GM18517 (cell line): ENCODE measurements at regions not wholly inside any gene's neighbourhood (a gene's known extent, or its start where the extent isn't known, plus 50 kb on each side); places are given as distances from the start of the nearest gene placed in this dataset.

Experiments
- ATAC-seq: cut with Tn5 transposase; IDR thresholded peaks from one replicate; pipeline ENCODE4 v1.9.1; 2021; ENCODE audit warnings: mild to moderate bottlenecking, moderate library complexity; ENCODE audit not compliant: unreplicated experiment

DNA sequence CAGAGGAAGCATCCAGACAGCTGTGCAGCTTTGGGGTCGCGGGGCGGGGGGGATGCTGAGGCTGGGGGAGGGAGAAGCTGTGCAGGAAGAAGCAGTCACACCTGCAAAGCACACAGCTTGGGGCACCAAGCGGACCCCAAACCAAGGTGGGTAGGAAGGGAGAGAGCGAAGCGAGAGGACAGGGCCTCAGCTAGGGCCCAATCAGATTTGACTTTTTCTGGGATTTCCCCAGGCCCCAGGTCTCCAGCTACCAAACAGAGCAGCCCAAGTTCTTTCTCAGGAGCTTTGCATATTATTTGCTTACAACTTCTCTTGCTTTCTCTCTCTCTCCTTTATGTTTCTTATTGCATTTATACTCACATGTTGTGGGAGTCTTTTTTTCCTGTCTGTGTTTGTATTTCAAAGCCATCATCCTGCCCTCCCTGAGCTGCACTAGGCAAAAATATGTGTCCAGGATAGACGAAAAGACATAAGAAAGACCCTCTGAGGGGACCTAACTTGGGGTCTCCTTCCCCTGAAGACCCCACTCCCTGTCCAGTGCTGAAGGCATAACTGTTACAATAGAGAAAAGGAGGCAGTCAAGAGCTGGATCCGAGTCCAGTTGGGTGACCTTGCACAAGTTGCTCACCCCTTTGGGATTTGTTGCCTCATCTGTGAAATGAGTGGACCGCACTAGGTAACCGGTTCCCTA, 50.6 kb upstream of the SMNDC1 start:
- ATAC-seq = peak; percentile 40

DNA sequence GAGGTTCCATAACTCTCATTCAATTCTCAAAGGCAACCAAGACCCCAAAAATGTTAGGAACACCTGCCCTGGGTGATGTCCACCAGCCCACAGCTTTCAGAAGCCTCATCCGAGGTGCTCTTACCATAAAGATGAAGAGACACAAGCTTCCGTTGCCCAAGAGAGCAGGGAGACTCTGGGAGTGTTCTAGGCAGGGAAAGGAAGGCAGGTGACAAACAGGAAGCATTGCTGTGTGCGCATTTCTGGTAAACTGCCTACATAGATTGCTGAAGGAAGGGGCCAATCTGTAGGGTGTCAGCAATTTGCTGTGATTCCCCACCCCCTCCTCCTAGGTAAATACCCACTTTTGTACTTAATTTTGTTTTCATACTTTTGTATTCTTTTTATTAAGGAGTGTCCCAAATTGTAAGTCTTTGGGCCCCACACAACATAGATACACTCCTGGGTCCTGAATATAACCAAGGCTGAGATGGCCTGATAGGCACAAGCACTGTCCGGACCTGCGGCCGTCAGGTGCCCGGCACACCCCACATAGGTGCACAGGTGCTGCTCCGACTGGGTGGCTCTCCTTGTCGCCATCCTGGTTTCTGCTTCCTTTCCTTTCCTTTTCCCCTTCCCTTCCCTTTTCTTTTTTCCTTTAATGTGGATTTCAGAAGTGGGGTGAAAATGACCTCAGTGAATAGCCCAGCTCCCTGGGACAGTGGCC, 51.4 kb upstream of the SMNDC1 start:
- ATAC-seq = peak; percentile 22

DNA sequence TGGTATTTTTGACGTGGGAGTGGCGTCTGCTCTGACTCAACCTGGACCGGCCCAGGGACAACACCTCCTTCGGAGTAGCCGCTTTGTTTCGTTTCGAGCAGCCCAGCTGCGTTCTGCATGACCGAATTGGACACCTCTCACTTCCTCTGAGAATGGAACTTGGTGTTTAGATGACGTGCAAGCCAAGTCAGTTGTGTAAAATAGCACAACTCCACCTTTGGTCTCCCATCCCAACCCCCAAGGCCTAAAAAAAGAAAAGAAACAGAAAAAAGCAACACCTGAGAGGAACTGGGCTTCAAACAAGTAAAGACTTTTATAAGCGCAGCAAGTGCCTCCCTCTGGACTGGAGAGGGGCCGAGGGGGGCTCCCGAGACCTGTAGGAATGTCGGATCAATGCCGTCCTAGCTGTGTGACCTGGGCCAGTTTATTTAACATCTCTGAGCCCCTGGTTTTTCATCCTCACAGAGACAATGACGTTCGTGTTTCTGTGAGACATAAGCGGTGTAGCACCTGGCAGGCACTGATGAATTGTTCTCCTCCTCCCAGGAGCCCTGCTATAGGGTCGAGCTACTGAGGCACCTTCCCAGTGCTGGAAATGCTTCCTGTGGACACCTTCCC, 52.0 kb upstream of the SMNDC1 start:
- ATAC-seq = peak; percentile 83

DNA sequence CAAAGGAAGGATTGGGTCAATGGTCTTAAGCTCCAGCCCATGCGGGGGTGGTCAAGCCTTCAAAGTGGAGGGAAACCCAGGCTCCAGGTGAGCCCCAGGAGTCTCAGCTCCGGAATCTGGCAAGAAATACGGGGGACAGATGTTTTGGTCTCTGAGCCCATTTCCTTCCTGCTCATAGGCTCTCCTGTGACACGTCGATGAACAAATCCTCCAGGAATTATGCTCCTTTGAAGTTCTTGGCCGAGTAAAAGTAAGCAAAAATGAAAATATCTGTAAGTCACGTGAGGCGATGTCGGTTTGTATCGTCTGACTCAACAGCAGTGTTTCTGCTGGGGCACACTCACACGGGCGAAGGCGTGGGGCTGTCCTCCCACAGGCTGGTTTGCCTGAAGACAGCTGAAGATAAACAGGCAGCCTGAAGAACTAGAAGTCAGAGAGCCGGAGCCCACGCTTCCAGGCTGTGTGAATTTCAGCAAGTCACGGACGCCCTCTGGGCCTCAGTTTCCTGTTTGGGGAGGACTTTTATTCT, 52.6 kb upstream of the SMNDC1 start:
- ATAC-seq = no peak

DNA sequence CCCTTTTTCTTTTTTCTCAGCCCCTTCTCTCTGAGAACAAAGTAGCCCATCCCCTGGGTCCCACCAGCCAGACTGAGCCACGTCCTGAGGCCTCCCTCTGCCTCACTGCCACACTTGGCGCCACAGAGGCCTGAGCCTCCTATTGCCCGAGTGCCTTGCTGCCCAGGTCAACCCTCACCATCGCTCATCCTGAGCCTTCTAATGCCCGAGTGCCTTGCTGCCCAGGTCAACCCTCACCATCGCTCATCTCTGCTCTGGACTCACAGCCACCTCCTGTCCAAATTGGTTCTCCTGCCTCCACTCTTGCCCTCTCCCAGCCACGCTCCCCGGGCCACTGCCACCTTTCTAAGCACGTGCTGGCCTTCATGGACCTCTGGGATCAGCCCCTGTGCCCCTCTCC, 53.2 kb upstream of the SMNDC1 start:
- ATAC-seq = no peak

DNA sequence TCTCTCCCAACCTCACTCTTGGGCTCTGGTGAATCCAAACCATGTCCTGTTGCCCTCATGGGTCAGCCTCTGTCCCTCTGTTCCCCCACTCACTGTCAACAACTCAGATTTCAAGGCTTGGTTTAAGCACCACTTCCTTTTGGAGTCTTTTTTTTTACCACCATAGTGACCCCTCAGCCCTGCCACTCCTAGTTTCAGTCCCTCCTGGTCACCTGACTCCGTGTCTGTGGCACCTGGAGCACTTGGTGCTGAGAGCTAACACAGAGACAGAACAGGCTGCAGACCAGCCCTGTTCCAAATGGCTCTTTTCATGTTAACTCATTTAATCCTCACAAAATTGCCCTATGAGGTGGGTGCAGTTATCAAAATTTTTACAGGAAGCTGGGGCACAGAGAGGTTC, 53.6 kb upstream of the SMNDC1 start:
- ATAC-seq = no peak

DNA sequence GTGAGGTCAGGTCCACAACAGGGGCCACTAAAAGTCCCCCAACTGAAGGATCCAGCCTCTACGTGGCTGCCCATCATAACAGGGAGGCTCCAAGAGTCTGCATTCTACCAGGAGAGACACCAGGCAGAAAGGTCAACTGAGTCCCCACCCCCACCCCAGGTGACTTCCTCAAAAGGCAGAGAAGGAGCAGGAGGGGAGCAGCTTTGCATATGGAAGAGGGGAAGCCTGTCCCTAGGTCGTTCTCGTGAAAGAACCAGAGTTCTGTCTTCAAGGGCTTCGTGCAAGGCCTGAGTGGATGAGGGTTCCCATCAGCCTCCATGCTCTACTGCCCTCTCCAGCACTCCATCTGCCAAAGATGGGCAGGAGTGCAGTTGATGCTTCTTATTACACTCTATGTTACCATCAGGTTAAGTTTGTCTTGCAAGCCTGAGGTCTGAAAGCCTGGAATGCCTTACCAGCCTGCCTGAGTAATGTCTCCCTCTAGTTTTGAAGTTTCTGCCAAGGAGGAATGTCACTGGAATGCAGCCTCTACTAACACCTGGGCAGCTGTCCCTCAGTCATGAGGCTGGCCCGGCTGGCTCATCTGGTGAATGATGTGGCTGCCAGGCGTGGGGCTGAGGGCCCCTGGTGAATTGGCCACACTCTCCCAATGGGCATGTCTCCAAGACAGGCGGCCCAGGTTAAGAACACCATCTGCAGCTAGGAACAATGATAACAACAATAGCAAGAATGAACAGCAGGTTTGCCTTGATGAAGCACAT, 54.3 kb upstream of the SMNDC1 start:
- ATAC-seq = no peak

DNA sequence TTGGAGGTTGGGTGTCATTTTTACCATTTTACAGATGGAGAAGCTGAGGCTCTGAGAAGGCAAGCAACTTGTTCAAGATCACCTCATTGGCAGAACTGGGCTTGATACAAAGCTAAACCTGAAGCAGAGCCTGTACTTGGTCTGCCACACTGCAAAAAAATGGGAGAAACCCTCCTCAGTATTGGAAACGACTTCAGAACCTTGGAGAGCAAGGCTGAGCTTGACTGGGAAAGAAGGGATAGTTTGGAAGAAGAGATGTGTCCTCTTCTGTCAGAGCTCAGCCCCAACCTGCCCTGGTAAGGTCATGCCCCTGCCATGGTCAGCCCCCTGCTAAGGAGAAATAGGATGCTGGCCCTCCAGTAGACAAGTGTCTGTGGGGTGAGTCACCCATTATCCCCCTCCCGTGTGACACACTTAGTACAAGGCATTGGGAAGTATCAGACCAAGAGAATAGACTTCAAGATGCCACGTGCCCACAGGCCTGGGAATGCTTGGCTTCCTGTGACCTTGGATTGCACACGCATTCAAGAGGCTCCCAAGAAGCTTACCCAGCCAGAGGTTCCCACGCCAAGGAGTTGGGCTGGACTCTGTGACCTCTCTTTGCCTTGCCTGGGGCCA, 56.2 kb upstream of the SMNDC1 start:
- no peak for ATAC-seq

DNA sequence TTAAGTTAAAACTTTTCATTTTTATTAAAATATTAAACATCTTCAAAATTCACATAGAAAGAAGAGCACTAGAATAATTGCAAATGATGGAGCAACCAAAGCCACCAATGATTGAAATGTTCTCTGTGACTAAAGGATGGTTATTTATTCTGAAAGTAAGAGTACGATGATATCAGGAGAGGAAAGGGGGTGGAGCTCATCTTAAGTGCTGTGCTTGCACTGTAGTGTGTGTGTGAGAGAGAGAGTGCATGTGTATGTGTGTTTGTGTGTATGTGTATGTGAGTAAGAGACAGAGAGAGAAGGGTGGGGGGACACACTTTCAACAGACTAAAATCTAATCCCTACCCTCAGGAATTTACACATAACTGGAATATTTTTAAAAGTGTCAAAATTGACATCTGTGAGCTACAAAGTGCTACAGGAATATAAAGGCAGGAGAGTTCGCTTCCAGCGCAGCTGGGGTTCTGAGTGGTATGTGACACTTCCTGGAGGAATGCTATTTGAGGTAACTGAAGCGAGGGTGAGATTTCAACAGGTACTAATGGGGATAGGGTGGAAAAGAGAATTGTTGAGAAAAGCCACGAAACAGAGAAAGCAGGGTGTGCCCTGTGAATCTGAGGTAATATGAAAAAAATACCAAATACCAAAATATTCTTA, 57.2 kb upstream of the SMNDC1 start:
- no peak for ATAC-seq

DNA sequence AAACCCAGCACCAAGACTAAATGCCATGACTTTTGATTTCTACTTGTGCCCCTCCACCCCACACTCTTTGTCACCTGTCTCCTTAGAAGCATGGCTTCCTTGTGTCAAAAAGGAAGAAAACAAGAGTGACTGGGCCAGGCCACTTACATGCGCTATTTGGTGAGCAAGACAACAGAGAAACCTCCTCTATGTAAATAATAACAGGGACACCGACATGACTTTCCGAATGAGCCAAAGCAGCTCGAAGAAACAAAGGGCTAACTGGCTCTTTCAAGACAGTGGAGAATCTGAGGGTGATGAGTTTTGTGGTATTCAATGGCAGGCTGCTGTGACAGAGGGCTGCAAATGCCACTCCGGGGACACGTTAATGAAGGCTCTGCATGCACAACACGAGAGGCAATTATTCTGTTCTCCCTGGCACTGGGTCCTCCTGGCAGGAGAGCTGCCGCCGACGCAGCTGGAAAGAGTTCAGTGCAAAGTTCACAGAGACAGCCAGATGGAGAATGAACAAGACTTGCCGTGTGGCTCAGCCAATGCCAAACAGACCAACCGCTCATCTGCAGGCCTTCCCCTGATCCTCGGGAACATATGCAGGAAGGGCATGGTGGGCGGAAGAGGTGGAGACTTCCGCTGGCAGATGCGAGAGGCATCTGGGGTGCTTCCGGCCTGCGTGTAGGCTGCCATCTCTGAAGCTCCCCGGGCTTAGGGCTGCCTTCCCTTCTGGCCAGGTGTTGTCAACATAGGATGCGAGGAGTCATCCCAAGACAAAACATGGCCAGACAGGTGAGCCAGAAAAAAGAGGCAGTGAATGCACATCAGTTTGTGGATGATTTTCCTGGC, 59.1 kb upstream of the SMNDC1 start:
- ATAC-seq = no peak

DNA sequence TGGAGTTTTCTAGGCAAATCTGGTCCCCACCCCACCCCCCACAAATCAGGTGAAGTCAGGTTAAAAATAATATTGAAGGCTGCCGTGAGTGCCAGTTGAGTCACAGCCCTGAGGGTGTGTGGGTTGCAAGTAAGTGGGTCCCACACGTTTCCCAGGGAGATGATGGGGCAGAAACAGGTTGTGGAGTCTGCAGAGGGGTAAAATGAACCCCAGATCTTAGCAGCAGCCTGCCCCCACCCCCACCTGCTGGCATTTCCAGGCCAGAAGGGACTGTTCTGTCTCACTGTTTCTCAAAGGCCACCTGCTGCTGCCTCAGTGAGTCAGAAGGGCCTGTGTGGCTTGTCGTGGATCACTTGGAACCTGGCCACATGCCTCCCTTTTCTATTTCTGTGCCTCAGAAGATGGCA, 59.8 kb upstream of the SMNDC1 start:
- no peak for ATAC-seq

DNA sequence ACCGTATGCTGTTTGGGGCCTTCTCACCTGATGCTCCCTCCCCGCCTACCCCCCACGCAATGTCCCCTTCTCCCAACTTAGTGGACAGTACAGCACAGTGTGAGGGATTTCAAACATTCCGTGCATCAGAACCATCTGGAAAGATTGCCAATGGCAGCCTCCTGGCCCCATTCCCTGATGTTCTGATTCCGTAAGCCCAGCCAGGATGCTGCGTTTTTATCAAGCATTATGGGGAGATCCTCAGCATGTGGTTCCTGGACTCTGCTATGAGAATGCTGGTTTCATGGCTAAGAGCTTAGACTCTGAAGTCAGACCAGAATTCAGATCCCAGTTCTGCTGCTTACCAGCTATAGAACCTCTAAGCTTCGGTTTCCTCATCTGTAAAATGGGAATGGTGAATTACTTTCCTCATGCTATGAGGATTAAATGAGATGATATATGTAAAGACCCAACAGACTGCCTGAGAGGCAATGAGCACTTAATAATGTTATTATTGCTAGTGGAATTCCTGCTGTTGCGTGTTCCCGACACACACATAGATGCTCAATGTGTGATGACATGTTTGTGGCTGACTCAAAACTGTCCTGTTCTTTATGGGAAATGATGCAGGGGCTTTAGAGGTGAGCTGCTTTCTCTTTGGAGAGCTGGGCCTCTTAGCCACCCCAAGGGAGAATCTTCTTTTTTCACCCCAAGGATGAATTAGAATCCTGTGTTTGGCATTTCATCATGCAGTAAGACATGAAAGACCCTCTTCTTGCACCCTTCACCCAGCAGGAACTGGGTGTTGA, 60.8 kb upstream of the SMNDC1 start:
- no peak for ATAC-seq

DNA sequence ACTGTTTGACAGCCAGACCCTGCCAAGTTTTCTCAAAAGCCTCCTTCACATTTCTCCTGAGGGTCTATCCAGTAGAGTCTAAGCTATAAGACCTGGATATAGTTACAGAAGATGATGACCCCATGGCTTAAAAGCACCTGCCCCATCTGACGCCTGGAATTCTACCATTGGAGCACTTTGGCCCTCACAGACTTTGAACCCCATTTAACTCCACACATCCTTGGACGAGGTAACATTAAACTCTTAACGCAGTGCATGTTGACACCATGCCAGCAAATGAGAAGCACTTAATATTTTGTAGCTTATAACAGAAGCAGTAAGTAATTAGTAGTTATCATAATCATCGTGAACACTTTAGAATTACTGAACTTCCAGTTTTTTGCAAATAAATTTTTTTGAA, 61.9 kb upstream of the SMNDC1 start:
- ATAC-seq = no peak

DNA sequence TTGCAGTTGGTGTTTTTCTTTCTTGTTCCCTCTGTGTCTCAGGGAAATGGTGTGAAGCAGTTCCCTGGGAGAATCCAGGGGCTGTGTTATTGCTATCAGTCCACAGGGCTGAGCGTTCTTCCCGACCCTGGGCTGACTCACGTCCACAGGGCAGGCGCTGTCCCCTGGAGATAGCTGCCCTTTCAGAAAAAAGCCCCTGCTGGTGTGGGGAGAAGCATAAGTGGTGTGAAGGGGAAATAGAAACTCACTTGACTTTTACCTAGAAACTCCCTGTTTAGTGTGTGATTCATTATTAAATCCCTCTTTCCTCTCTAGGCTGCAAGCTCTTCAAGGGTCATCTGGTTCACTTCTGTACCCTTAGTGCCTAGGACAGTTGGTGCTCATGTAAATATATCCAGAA, 63.3 kb upstream of the SMNDC1 start:
- ATAC-seq = no peak

DNA sequence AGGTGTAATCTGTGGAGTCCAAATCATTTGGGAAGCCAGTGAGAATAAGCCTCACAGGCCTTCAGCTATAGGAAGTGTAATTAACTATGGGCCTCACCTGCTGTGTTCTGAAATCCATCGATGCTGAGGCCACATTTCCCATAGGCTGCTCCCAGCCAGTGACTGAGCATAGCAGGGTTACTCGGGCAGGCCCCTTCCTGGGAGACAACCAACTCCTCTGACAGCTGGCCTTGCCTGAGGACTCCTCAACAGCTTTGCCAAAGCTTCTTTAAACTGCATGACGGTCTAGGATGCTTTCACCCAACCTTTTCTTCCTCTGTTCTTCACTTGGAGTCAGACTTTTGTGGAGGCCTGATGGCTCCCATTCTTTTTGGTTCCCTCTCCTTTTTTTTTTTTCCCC, 63.8 kb upstream of the SMNDC1 start:
- ATAC-seq = no peak

DNA sequence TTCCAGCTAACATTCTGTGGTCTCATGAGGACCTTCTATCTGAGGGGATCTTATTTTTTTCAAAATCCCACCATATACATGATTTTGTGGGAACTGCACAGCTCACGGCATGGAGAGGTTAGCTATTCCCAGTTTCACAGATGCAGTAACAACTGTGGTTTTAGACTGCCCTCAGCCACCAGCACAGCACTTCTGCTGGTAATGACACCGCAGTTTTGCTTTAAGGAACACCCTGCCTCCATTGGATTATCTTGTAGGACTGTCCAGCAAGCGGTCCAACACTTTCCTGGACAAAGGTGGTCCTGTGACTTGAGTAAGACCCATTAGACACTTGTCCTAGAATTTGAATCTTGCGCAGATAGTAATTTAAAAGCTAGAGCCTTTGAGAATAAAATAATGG, 65.3 kb upstream of the SMNDC1 start:
- no peak for ATAC-seq

DNA sequence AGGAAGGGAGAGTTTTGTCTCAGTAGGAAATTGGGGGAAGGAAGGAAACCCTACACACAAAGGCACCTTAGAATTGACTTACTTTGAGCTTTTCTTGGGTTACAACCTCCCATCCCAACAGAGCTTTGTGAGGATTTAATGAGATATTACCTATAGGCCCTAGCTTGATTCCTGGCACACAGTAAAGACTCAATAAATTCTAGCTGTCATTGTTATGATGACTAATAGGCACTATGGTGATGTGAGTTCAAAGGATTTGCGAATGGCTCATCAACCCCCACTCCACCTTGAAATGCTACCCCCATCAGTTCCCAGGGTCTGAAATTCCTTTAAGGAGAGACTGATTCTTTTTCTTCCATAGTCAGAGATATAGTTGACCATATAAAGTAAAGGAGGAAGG, 67.9 kb upstream of the SMNDC1 start:
- no peak for ATAC-seq

DNA sequence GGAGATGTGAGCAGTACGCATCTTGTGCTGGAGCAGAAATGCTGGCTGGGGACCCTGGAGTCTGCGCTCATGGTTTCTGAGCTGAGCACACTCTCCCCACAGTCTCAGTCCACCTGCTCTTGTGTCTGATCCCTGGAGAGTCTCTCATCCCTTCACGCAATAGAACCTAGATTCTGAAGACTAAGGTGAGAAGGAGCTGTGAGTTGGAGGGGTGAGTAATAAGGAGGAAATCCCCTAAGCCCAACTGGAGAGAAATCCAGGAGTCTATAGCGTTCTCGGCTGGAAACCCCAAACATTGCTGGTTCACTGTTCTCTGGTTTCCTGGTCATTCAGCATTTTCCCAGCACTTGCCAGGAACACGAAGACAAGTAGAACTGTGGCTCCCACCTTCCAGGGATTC, 68.3 kb upstream of the SMNDC1 start:
- ATAC-seq = no peak
